Dendritic cell treated with granulocyte-macrophage colony-stimulating factor and Interleukin-4, amounts not matched to agents 40 ng/mL and 50 ng/mL, for 4 days (primary cell): ENCODE measurements at regions not wholly inside any gene's neighbourhood (a gene's known extent, or its start where the extent isn't known, plus 50 kb on each side); places are given as distances from the start of the nearest gene placed in this dataset.

ENCODE experiments used
- H3K27ac Mint-ChIP-seq: one replicate; pipeline ENCODE4 v1.8.0; 2022; ENCODE audit warnings: mild to moderate bottlenecking, mixed read lengths
- H3K27me3 Mint-ChIP-seq: one replicate; pipeline ENCODE4 v1.8.0; 2022; ENCODE audit warnings: mild to moderate bottlenecking, mixed read lengths
- H3K36me3 Mint-ChIP-seq: one replicate; pipeline ENCODE4 v1.8.0; 2022; ENCODE audit warnings: low read depth, mixed read lengths
- H3K4me1 Mint-ChIP-seq: one replicate; pipeline ENCODE4 v1.8.0; 2022; ENCODE audit warnings: low read depth, mixed read lengths
- H3K4me3 Mint-ChIP-seq: one replicate; pipeline ENCODE4 v1.8.0; 2022; ENCODE audit warnings: mild to moderate bottlenecking, moderate library complexity, mixed read lengths
- H3K9me3 Mint-ChIP-seq: one replicate; pipeline ENCODE4 v1.8.0; 2022; ENCODE audit warnings: mixed read lengths
- intact Hi-C: fragments of 100-400 bp; cut with micrococcal nuclease; formaldehyde crosslinking; loops from one replicate; pipeline ENCODE4 v1.15.0; 2022

- H3K9me3 Mint-ChIP-seq = no peaks in the 10 kb centered on the region
- H3K4me1 Mint-ChIP-seq = no peaks in the 10 kb centered on the region
- H3K4me3 Mint-ChIP-seq = no peak overlapping the region
- H3K27me3 Mint-ChIP-seq = peaks cover 2% of the 10 kb centered on the region
- intact Hi-C loops = no loop called here
- no peaks in the 10 kb centered on the region for H3K36me3 Mint-ChIP-seq
- no peak overlapping the region for H3K27ac Mint-ChIP-seq
Observed at GRCh38 chr5:38013107-38013506, 173.3 kb upstream of the GDNF start.

- Mint-ChIP-seq H3K27me3 (peaks cover 2% of the 10 kb centered on the region), H3K4me1 (no peaks in the 10 kb centered on the region), H3K4me3 (no peak overlapping the region), H3K36me3 (no peaks in the 10 kb centered on the region), H3K27ac (no peak overlapping the region), H3K9me3 (peaks cover 12% of the 10 kb centered on the region)
- intact Hi-C loops = no loop called here
Observed at GRCh38 chr5:38011668-38012188, 171.9 kb upstream of the GDNF start.

GRCh38 chr5:38009749-38010358 lies 170.0 kb upstream of the GDNF start:
- no peak overlapping the region for H3K4me3 Mint-ChIP-seq
- peaks cover 2% of the 10 kb centered on the region for H3K27me3 Mint-ChIP-seq
- intact Hi-C loops = no loop called here

GRCh38 chr5:38008198-38008597 lies 168.4 kb upstream of the GDNF start:
- H3K36me3 Mint-ChIP-seq = no peaks in the 10 kb centered on the region
- peaks cover 12% of the 10 kb centered on the region for H3K9me3 Mint-ChIP-seq
- no peak overlapping the region for H3K27ac Mint-ChIP-seq
- no peaks in the 10 kb centered on the region for H3K4me1 Mint-ChIP-seq
- no peak overlapping the region for H3K4me3 Mint-ChIP-seq
- intact Hi-C loops = no loop called here
- peaks cover 2% of the 10 kb centered on the region for H3K27me3 Mint-ChIP-seq

More at GRCh38 chr5:38009749-38010358, 170.0 kb upstream of the GDNF start:
- Mint-ChIP-seq H3K36me3 (no peaks in the 10 kb centered on the region), H3K9me3 (peaks cover 12% of the 10 kb centered on the region), H3K27ac (no peak overlapping the region), H3K4me1 (no peaks in the 10 kb centered on the region)

GRCh38 chr5:37999593-37999992 lies 159.8 kb upstream of the GDNF start:
- Mint-ChIP-seq H3K4me1 (no peaks in the 10 kb centered on the region), H3K36me3 (no peaks in the 10 kb centered on the region)

GRCh38 chr5:37996918-37997317 lies 157.1 kb upstream of the GDNF start:
- Mint-ChIP-seq H3K27ac (no peak overlapping the region), H3K4me3 (no peak overlapping the region), H3K9me3 (no peaks in the 10 kb centered on the region), H3K27me3 (no peaks in the 10 kb centered on the region), H3K36me3 (no peaks in the 10 kb centered on the region), H3K4me1 (no peaks in the 10 kb centered on the region)
- intact Hi-C loops = no loop called here

More at GRCh38 chr5:37999593-37999992, 159.8 kb upstream of the GDNF start:
- Mint-ChIP-seq H3K27me3 (no peaks in the 10 kb centered on the region), H3K9me3 (no peaks in the 10 kb centered on the region), H3K27ac (no peak overlapping the region), H3K4me3 (no peak overlapping the region)
- intact Hi-C loops = no loop called here

GRCh38 chr5:37994729-37995128 lies 154.9 kb upstream of the GDNF start:
- Mint-ChIP-seq H3K27ac (no peak overlapping the region), H3K4me3 (no peak overlapping the region), H3K27me3 (no peaks in the 10 kb centered on the region), H3K9me3 (no peaks in the 10 kb centered on the region), H3K4me1 (no peaks in the 10 kb centered on the region), H3K36me3 (no peaks in the 10 kb centered on the region)
- intact Hi-C loops = no loop called here

- no peaks in the 10 kb centered on the region for H3K36me3 Mint-ChIP-seq
- no peak overlapping the region for H3K4me3 Mint-ChIP-seq
- H3K27ac Mint-ChIP-seq = no peak overlapping the region
- no peaks in the 10 kb centered on the region for H3K27me3 Mint-ChIP-seq
- intact Hi-C loops = no loop called here
- no peaks in the 10 kb centered on the region for H3K9me3 Mint-ChIP-seq
- H3K4me1 Mint-ChIP-seq = no peaks in the 10 kb centered on the region
Observed at GRCh38 chr5:37991301-37992299, 151.8 kb upstream of the GDNF start.

GRCh38 chr5:37989884-37990283 lies 150.0 kb upstream of the GDNF start:
- H3K27me3 Mint-ChIP-seq = no peaks in the 10 kb centered on the region
- H3K4me1 Mint-ChIP-seq = no peaks in the 10 kb centered on the region

GRCh38 chr5:37988454-37989046 lies 148.7 kb upstream of the GDNF start:
- Mint-ChIP-seq H3K36me3 (no peaks in the 10 kb centered on the region), H3K9me3 (no peaks in the 10 kb centered on the region), H3K27ac (no peak overlapping the region), H3K27me3 (no peaks in the 10 kb centered on the region), H3K4me1 (no peaks in the 10 kb centered on the region), H3K4me3 (no peak overlapping the region)
- intact Hi-C loops = no loop called here

More at GRCh38 chr5:37989884-37990283, 150.0 kb upstream of the GDNF start:
- H3K4me3 Mint-ChIP-seq = no peak overlapping the region
- H3K27ac Mint-ChIP-seq = no peak overlapping the region
- H3K36me3 Mint-ChIP-seq = no peaks in the 10 kb centered on the region
- intact Hi-C loops = no loop called here
- no peaks in the 10 kb centered on the region for H3K9me3 Mint-ChIP-seq

- Mint-ChIP-seq H3K36me3 (no peaks in the 10 kb centered on the region), H3K27ac (no peak overlapping the region), H3K27me3 (no peaks in the 10 kb centered on the region), H3K4me3 (no peak overlapping the region), H3K9me3 (peaks cover 18% of the 10 kb centered on the region), H3K4me1 (no peaks in the 10 kb centered on the region)
- intact Hi-C loops = no loop called here
Observed at GRCh38 chr5:37984300-37984699, 144.5 kb upstream of the GDNF start.

GRCh38 chr5:37983463-37983862 lies 143.6 kb upstream of the GDNF start:
- Mint-ChIP-seq H3K36me3 (no peaks in the 10 kb centered on the region), H3K27ac (no peak overlapping the region), H3K4me1 (no peaks in the 10 kb centered on the region), H3K4me3 (no peak overlapping the region), H3K27me3 (no peaks in the 10 kb centered on the region), H3K9me3 (peaks cover 22% of the 10 kb centered on the region)
- intact Hi-C loops = no loop called here

- H3K9me3 Mint-ChIP-seq = peaks cover 41% of the 10 kb centered on the region
- H3K27ac Mint-ChIP-seq = no peak overlapping the region
- no peak overlapping the region for H3K4me3 Mint-ChIP-seq
- intact Hi-C loops = no loop called here
- H3K27me3 Mint-ChIP-seq = no peaks in the 10 kb centered on the region
- H3K36me3 Mint-ChIP-seq = no peaks in the 10 kb centered on the region
- H3K4me1 Mint-ChIP-seq = no peaks in the 10 kb centered on the region
Observed at GRCh38 chr5:37979559-37979958, 139.7 kb upstream of the GDNF start.

- intact Hi-C loops = no loop called here
- Mint-ChIP-seq H3K36me3 (no peaks in the 10 kb centered on the region), H3K27me3 (no peaks in the 10 kb centered on the region), H3K4me1 (no peaks in the 10 kb centered on the region), H3K9me3 (peaks cover 27% of the 10 kb centered on the region), H3K27ac (no peak overlapping the region), H3K4me3 (no peak overlapping the region)
Observed at GRCh38 chr5:37975531-37975930, 135.7 kb upstream of the GDNF start.
